ENCODE measurements at regions not wholly inside any gene's neighbourhood (a gene's known extent, or its start where the extent isn't known, plus 50 kb on each side); places are given as distances from the start of the nearest gene placed in this dataset.

GRCh38 chr2:185202381-185202780 lies 536.2 kb upstream of the FSIP2 start:
- Histone ChIP-seq H3K79me2 (ENCODE audit: insufficient read depth, low read depth, low read length) (no peaks in the 10 kb centered on the region), H3K36me3 (ENCODE audit: insufficient read depth, low read length) (no peaks in the 10 kb centered on the region), H2AFZ (ENCODE audit: low read length) (no peak overlapping the region), H3K9me3 (ENCODE audit: low read length) (no peaks in the 10 kb centered on the region), H3K4me3 (ENCODE audit: low read depth, low read length, poor library complexity, severe bottlenecking) (no peak overlapping the region), H3K9me2 (ENCODE audit: insufficient read depth, low read length) (no peaks in the 10 kb centered on the region), H3K27ac (ENCODE audit: low read depth, low read length, poor library complexity, severe bottlenecking) (no peak overlapping the region), H3K4me2 (ENCODE audit: low read length) (no peak overlapping the region), H3K4me1 (ENCODE audit: insufficient read depth, low read length, poor library complexity, severe bottlenecking) (no peaks in the 10 kb centered on the region), H4K20me1 (ENCODE audit: insufficient read depth, low read length) (no peaks in the 10 kb centered on the region)
- no TSS peak for BruUV-seq (replicated peaks)
- intact Hi-C loops (cut with micrococcal nuclease; ENCODE audit: unreplicated experiment) = no loop called here
- no peak for TF ChIP-seq CTCF (conservative IDR thresholded peaks at IDR 0.05; ENCODE audit: low read length)
- TF ChIP-seq EZH2phosphoT487 (IDR thresholded peaks at IDR 0.05; ENCODE audit: borderline replicate concordance, low read depth, low read length) = no peak
- CTCF ChIA-PET (ENCODE audit: unreplicated experiment) = no interaction called here
- DNase-seq (ENCODE audit: low spot score) = no peak
- POLR2A ChIA-PET = no interaction called here

GRCh38 chr2:185202945-185203528 lies 535.6 kb upstream of the FSIP2 start:
- Histone ChIP-seq H3K9me2 (ENCODE audit: insufficient read depth, low read length) (no peaks in the 10 kb centered on the region), H3K36me3 (ENCODE audit: insufficient read depth, low read length) (no peaks in the 10 kb centered on the region), H2AFZ (ENCODE audit: low read length) (no peak overlapping the region), H3K9me3 (ENCODE audit: low read length) (no peaks in the 10 kb centered on the region), H3K4me2 (ENCODE audit: low read length) (no peak overlapping the region), H3K27ac (ENCODE audit: low read depth, low read length, poor library complexity, severe bottlenecking) (no peak overlapping the region), H3K4me3 (ENCODE audit: low read depth, low read length, poor library complexity, severe bottlenecking) (no peak overlapping the region), H3K4me1 (ENCODE audit: insufficient read depth, low read length, poor library complexity, severe bottlenecking) (no peaks in the 10 kb centered on the region), H3K79me2 (ENCODE audit: insufficient read depth, low read depth, low read length) (no peaks in the 10 kb centered on the region), H4K20me1 (ENCODE audit: insufficient read depth, low read length) (no peaks in the 10 kb centered on the region)
- DNase-seq (ENCODE audit: low spot score) = no peak
- ChIA-PET CTCF (ENCODE audit: unreplicated experiment) (no interaction called here), POLR2A (no interaction called here)
- BruUV-seq (replicated peaks) = no TSS peak
- TF ChIP-seq EZH2phosphoT487 (IDR thresholded peaks at IDR 0.05; ENCODE audit: borderline replicate concordance, low read depth, low read length) = no peak
- TF ChIP-seq CTCF (conservative IDR thresholded peaks at IDR 0.05; ENCODE audit: low read length) = no peak
- intact Hi-C loops (cut with micrococcal nuclease; ENCODE audit: unreplicated experiment) = no loop called here

- no peaks in the 10 kb centered on the region for H3K9me2 ChIP-seq (ENCODE audit: insufficient read depth, low read length)
- intact Hi-C loops (cut with micrococcal nuclease; ENCODE audit: unreplicated experiment) = no loop called here
- TF ChIP-seq CTCF (conservative IDR thresholded peaks at IDR 0.05; ENCODE audit: low read length) (peak; percentile 60), EZH2phosphoT487 (IDR thresholded peaks at IDR 0.05; ENCODE audit: borderline replicate concordance, low read depth, low read length) (no peak)
- no peaks in the 10 kb centered on the region for H3K4me1 ChIP-seq (ENCODE audit: insufficient read depth, low read length, poor library complexity, severe bottlenecking)
- CTCF ChIA-PET (ENCODE audit: unreplicated experiment) = no interaction called here
- no peaks in the 10 kb centered on the region for H3K36me3 ChIP-seq (ENCODE audit: insufficient read depth, low read length)
- H3K79me2 ChIP-seq (ENCODE audit: insufficient read depth, low read depth, low read length) = no peaks in the 10 kb centered on the region
- POLR2A ChIA-PET = interaction anchor here (0.7 kb wide), 1 partner anchor 246 kb away, joined by 4 read pairs; no protein-coding TSS in a partner anchor
- no peak overlapping the region for H3K27ac ChIP-seq (ENCODE audit: low read depth, low read length, poor library complexity, severe bottlenecking)
- peak; percentile 8 for DNase-seq (ENCODE audit: low spot score)
- no peak overlapping the region for H2AFZ ChIP-seq (ENCODE audit: low read length)
- no TSS peak for BruUV-seq (replicated peaks)
- H3K9me3 ChIP-seq (ENCODE audit: low read length) = no peaks in the 10 kb centered on the region
- H3K4me2 ChIP-seq (ENCODE audit: low read length) = no peak overlapping the region
- no peaks in the 10 kb centered on the region for H4K20me1 ChIP-seq (ENCODE audit: insufficient read depth, low read length)
- no peak overlapping the region for H3K4me3 ChIP-seq (ENCODE audit: low read depth, low read length, poor library complexity, severe bottlenecking)
These were observed 530.3 kb upstream of the FSIP2 start for GRCh38 chr2:185208261-185208660.
